ENCODE measurements at regions not wholly inside any gene's neighbourhood (a gene's known extent, or its start where the extent isn't known, plus 50 kb on each side); places are given as distances from the start of the nearest gene placed in this dataset.

DNA sequence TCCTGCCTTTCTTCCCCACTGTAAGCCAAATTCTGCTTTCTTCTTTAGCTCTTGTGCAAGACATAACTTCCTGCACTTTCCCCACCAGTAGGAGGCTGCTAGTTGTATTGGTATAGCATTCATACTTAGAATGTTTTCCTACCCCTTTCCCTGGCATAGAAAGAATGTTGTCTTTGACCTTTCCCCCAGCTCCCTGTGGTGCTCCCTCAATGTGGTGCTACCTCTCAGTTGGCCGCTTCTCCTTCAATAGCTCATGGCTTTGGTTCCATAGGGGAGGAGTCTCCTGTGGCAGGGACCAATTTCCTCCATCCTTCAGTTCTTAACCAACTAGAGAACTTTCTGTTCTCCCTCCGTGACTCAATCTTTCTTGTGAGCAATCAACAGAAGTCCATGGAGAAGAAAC lies 67.5 kb upstream of the AKAP13 start:
- H3K27ac Mint-ChIP-seq (ENCODE audit: unreplicated experiment), result no peak overlapping the region
- TF ChIP-seq, protein P1, sequence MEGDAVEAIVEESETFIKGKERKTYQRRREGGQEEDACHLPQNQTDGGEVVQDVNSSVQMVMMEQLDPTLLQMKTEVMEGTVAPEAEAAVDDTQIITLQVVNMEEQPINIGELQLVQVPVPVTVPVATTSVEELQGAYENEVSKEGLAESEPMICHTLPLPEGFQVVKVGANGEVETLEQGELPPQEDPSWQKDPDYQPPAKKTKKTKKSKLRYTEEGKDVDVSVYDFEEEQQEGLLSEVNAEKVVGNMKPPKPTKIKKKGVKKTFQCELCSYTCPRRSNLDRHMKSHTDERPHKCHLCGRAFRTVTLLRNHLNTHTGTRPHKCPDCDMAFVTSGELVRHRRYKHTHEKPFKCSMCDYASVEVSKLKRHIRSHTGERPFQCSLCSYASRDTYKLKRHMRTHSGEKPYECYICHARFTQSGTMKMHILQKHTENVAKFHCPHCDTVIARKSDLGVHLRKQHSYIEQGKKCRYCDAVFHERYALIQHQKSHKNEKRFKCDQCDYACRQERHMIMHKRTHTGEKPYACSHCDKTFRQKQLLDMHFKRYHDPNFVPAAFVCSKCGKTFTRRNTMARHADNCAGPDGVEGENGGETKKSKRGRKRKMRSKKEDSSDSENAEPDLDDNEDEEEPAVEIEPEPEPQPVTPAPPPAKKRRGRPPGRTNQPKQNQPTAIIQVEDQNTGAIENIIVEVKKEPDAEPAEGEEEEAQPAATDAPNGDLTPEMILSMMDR (IDR thresholded peaks at IDR 0.05; ENCODE audit: unreplicated experiment), result no peak
- H3K4me1 Mint-ChIP-seq (ENCODE audit: unreplicated experiment), result peaks cover 3% of the 10 kb centered on the region
- no peak for DNase-seq (ENCODE audit: low spot score)
- H3K4me3 Mint-ChIP-seq (ENCODE audit: unreplicated experiment), result no peak overlapping the region
- no peaks in the 10 kb centered on the region for H3K9me3 Mint-ChIP-seq (ENCODE audit: unreplicated experiment)
- H3K36me3 Mint-ChIP-seq (ENCODE audit: low read depth, unreplicated experiment), result peaks cover 5% of the 10 kb centered on the region
- no peaks in the 10 kb centered on the region for H3K27me3 Mint-ChIP-seq (ENCODE audit: unreplicated experiment)

- Mint-ChIP-seq H3K27me3 (ENCODE audit: unreplicated experiment) (no peaks in the 10 kb centered on the region), H3K4me1 (ENCODE audit: unreplicated experiment) (peaks cover 3% of the 10 kb centered on the region), H3K27ac (ENCODE audit: unreplicated experiment) (no peak overlapping the region), H3K36me3 (ENCODE audit: low read depth, unreplicated experiment) (peaks cover 5% of the 10 kb centered on the region), H3K9me3 (ENCODE audit: unreplicated experiment) (no peaks in the 10 kb centered on the region), H3K4me3 (ENCODE audit: unreplicated experiment) (no peak overlapping the region)
- DNase-seq (ENCODE audit: low spot score), result no peak
- TF ChIP-seq, protein P1 (IDR thresholded peaks at IDR 0.05; ENCODE audit: unreplicated experiment), result no peak
Measured at GRCh38 chr15:85313339-85313738, 67.1 kb upstream of the AKAP13 start.

DNA sequence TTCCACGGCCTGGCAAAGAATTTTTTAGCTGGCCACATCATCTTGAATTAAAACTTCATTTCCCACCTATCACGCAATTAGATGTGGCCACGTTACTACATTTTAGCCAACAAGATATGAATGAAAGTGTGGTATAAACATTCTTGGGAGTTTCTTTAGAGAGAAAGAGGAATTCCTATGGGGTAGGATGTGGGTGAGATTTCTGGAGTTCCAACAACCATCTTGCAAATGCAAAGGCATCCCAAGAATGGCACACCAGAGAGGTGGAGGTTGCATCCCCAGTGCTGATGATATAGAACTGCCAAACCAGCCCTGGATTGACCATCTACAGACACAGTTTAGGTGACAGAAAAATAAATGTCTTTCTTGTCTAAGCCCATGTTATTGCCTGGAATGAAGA lies 66.3 kb upstream of the AKAP13 start:
- DNase-seq (ENCODE audit: low spot score), result no peak
- TF ChIP-seq, protein P1 (IDR thresholded peaks at IDR 0.05; ENCODE audit: unreplicated experiment), result no peak
- H3K4me1 Mint-ChIP-seq (ENCODE audit: unreplicated experiment), result peaks cover 3% of the 10 kb centered on the region
- H3K27ac Mint-ChIP-seq (ENCODE audit: unreplicated experiment), result no peak overlapping the region
- H3K27me3 Mint-ChIP-seq (ENCODE audit: unreplicated experiment), result no peaks in the 10 kb centered on the region
- H3K9me3 Mint-ChIP-seq (ENCODE audit: unreplicated experiment), result no peaks in the 10 kb centered on the region
- no peak overlapping the region for H3K4me3 Mint-ChIP-seq (ENCODE audit: unreplicated experiment)
- peaks cover 5% of the 10 kb centered on the region for H3K36me3 Mint-ChIP-seq (ENCODE audit: low read depth, unreplicated experiment)

- H3K4me1 Mint-ChIP-seq (ENCODE audit: unreplicated experiment), result peaks cover 3% of the 10 kb centered on the region
- no peaks in the 10 kb centered on the region for H3K27me3 Mint-ChIP-seq (ENCODE audit: unreplicated experiment)
- no peak for DNase-seq (ENCODE audit: low spot score)
- H3K4me3 Mint-ChIP-seq (ENCODE audit: unreplicated experiment), result no peak overlapping the region
- H3K9me3 Mint-ChIP-seq (ENCODE audit: unreplicated experiment), result no peaks in the 10 kb centered on the region
- TF ChIP-seq, protein P1 (IDR thresholded peaks at IDR 0.05; ENCODE audit: unreplicated experiment), result no peak
- no peak overlapping the region for H3K27ac Mint-ChIP-seq (ENCODE audit: unreplicated experiment)
- peaks cover 5% of the 10 kb centered on the region for H3K36me3 Mint-ChIP-seq (ENCODE audit: low read depth, unreplicated experiment)
Measured at GRCh38 chr15:85314633-85315032, 65.8 kb upstream of the AKAP13 start.

DNA sequence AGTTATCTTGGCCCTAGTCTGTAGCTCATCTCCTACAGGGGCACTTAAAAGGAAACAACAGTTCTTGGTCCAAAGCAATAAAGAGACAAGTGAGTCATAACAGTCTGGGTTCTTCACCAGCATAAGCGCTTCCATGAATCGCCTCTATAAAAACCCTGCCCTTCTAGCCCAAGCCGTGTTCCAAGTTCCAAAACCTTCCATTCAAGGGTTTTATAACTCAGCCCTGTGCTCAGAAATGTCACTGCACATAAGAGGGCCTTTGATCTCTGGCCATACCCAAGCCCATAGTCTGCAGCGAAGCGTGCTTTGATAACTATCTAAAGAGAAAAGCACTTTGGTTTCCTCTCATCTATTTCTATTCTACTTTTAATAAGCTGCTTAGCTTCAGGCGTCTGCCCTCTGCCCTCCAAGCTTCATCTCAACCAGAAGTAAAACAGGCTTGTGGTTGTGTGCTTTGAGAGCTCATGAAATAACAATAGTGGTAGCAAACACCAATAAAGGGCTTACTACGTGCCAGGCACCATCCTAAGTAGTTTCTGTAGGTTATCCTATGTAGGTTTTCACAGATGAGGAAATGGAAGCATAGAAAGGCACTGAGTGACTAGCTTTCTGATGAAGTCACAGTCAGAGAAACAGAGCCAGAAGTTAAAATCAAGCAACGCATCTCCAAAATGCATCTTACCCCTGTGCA lies 64.0 kb upstream of the AKAP13 start:
- Mint-ChIP-seq H3K36me3 (ENCODE audit: low read depth, unreplicated experiment) (peaks cover 8% of the 10 kb centered on the region), H3K9me3 (ENCODE audit: unreplicated experiment) (no peaks in the 10 kb centered on the region), H3K27ac (ENCODE audit: unreplicated experiment) (no peak overlapping the region), H3K27me3 (ENCODE audit: unreplicated experiment) (no peaks in the 10 kb centered on the region), H3K4me3 (ENCODE audit: unreplicated experiment) (no peak overlapping the region), H3K4me1 (ENCODE audit: unreplicated experiment) (peaks cover 3% of the 10 kb centered on the region)
- TF ChIP-seq, protein P1 (IDR thresholded peaks at IDR 0.05; ENCODE audit: unreplicated experiment), result no peak
- DNase-seq (ENCODE audit: low spot score), result no peak

Data from endothelial cell (in vitro differentiated cells).